Retinal pigment epithelial cell (primary cell): ENCODE measurements at regions not wholly inside any gene's neighbourhood (a gene's known extent, or its start where the extent isn't known, plus 50 kb on each side); places are given as distances from the start of the nearest gene placed in this dataset.

ENCODE experiments used
- DNase-seq: peaks from one replicate; pipeline ENCODE4 v3.0.0-alpha.2; 2010; ENCODE audit warnings: low read depth
- H3K4me3 ChIP-seq: 2 replicates; pipeline ENCODE4 v1.5.1; 2011; ENCODE audit warnings: mild to moderate bottlenecking, low read length, control low read depth, moderate library complexity
- CTCF ChIP-seq: conservative IDR thresholded peaks from 2 replicates; pipeline ENCODE4 v1.5.1; 2011; ENCODE audit warnings: low read depth, low read length, control low read depth, inconsistent platforms

GRCh38 chr3:81920816-81921215 is 159.4 kb upstream of the GBE1 start:
- TF ChIP-seq CTCF = no peak
- DNase-seq = no peak
- no peak overlapping the region for H3K4me3 ChIP-seq

- H3K4me3 ChIP-seq = no peak overlapping the region
- TF ChIP-seq CTCF = no peak
- no peak for DNase-seq
These were observed 155.4 kb upstream of the GBE1 start for GRCh38 chr3:81916890-81917289.

GRCh38 chr3:81913886-81914663 is 152.6 kb upstream of the GBE1 start:
- DNase-seq = no peak
- TF ChIP-seq CTCF = no peak

GRCh38 chr3:81911221-81911620 is 149.8 kb upstream of the GBE1 start:
- no peak for DNase-seq
- no peak for TF ChIP-seq CTCF
- no peak overlapping the region for H3K4me3 ChIP-seq

More at GRCh38 chr3:81913886-81914663, 152.6 kb upstream of the GBE1 start:
- no peak overlapping the region for H3K4me3 ChIP-seq

GRCh38 chr3:81910244-81910852 is 148.9 kb upstream of the GBE1 start:
- peak; percentile 78 for TF ChIP-seq CTCF
- H3K4me3 ChIP-seq = no peak overlapping the region
- DNase-seq = no peak

- DNase-seq = peak; percentile 26
- TF ChIP-seq CTCF = no peak
- no peak overlapping the region for H3K4me3 ChIP-seq
These were observed 148.4 kb upstream of the GBE1 start for GRCh38 chr3:81909796-81910195.

- DNase-seq = no peak
- no peak overlapping the region for H3K4me3 ChIP-seq
- no peak for TF ChIP-seq CTCF
These were observed 147.1 kb upstream of the GBE1 start for GRCh38 chr3:81908561-81908960.
